HepG2 (cell line): ENCODE measurements at regions not wholly inside any gene's neighbourhood (a gene's known extent, or its start where the extent isn't known, plus 50 kb on each side); places are given as distances from the start of the nearest gene placed in this dataset.

Experiments
- AKAP8 ChIP-seq: sonication (generic); formaldehyde crosslinking; IDR thresholded peaks from 2 replicates; pipeline ENCODE4 v1.5.1; 2020; ENCODE audit warnings: mild to moderate bottlenecking, missing genetic modification reagents
- GRHL1 ChIP-seq: sonication (generic); formaldehyde crosslinking; conservative IDR thresholded peaks from 2 replicates; pipeline ENCODE4 v1.8.0; 2022; ENCODE audit warnings: missing genetic modification reagents
- ISX ChIP-seq: sonication (generic); formaldehyde crosslinking; conservative IDR thresholded peaks from 2 replicates; pipeline ENCODE4 v1.5.0; 2020; ENCODE audit warnings: missing genetic modification reagents
- KDM5B ChIP-seq: sonication (generic); formaldehyde crosslinking; IDR thresholded peaks from 2 replicates; pipeline ENCODE4 v1.4.0; 2020; ENCODE audit warnings: missing genetic modification reagents, mild to moderate bottlenecking, borderline replicate concordance
- NAIF1 ChIP-seq: sonication (generic); formaldehyde crosslinking; IDR thresholded peaks from 2 replicates; pipeline ENCODE4 v1.5.0; 2020; ENCODE audit warnings: mild to moderate bottlenecking, missing genetic modification reagents, borderline replicate concordance
- PHF21A ChIP-seq: sonication (generic); formaldehyde crosslinking; IDR thresholded peaks from 2 replicates; pipeline ENCODE4 v1.5.0; 2020; ENCODE audit warnings: mild to moderate bottlenecking, missing genetic modification reagents
- TAF15 ChIP-seq: fragments of 200-400 bp; formaldehyde crosslinking; IDR thresholded peaks from one replicate; pipeline ENCODE4 v1.6.1; 2018; ENCODE audit warnings: mild to moderate bottlenecking, low read depth, low read length; ENCODE audit not compliant: poor library complexity, severe bottlenecking
- TEAD2 ChIP-seq: sonication (generic); formaldehyde crosslinking; IDR thresholded peaks from 2 replicates; pipeline ENCODE4 v1.9.0; 2021; ENCODE audit warnings: missing genetic modification reagents
- ZBTB26 ChIP-seq: IDR thresholded peaks from 2 replicates; pipeline ENCODE4 v1.6.1; 2016; ENCODE audit warnings: missing compliant biosample characterization, missing genetic modification reagents, borderline replicate concordance
- ZBTB38 ChIP-seq: sonication (generic); formaldehyde crosslinking; IDR thresholded peaks from 2 replicates; pipeline ENCODE4 v1.5.1; 2020; ENCODE audit warnings: mild to moderate bottlenecking, missing genetic modification reagents
- ZNF749 ChIP-seq: sonication (generic); formaldehyde crosslinking; IDR thresholded peaks from 2 replicates; pipeline ENCODE4 v1.8.0; 2022; ENCODE audit warnings: mild to moderate bottlenecking, missing genetic modification reagents, moderate library complexity, borderline replicate concordance
- ZNF770 ChIP-seq: sonication (generic); formaldehyde crosslinking; IDR thresholded peaks from 2 replicates; pipeline ENCODE4 v1.5.0; 2020; ENCODE audit warnings: mild to moderate bottlenecking, missing genetic modification reagents
- ZNF784 ChIP-seq: sonication (generic); formaldehyde crosslinking; IDR thresholded peaks from 2 replicates; pipeline ENCODE4 v1.5.1; 2020; ENCODE audit warnings: missing genetic modification reagents, mild to moderate bottlenecking, borderline replicate concordance
- TF ChIP-seq, protein P1 (sequence below): sonication (generic); formaldehyde crosslinking; IDR thresholded peaks from 2 replicates; pipeline ENCODE4 v1.8.0; 2022; ENCODE audit warnings: low read depth, missing genetic modification reagents
- TF ChIP-seq, protein P2 (sequence below): sonication (generic); formaldehyde crosslinking; IDR thresholded peaks from 2 replicates; pipeline ENCODE4 v1.4.0; 2020; ENCODE audit warnings: missing genetic modification reagents

DNA sequence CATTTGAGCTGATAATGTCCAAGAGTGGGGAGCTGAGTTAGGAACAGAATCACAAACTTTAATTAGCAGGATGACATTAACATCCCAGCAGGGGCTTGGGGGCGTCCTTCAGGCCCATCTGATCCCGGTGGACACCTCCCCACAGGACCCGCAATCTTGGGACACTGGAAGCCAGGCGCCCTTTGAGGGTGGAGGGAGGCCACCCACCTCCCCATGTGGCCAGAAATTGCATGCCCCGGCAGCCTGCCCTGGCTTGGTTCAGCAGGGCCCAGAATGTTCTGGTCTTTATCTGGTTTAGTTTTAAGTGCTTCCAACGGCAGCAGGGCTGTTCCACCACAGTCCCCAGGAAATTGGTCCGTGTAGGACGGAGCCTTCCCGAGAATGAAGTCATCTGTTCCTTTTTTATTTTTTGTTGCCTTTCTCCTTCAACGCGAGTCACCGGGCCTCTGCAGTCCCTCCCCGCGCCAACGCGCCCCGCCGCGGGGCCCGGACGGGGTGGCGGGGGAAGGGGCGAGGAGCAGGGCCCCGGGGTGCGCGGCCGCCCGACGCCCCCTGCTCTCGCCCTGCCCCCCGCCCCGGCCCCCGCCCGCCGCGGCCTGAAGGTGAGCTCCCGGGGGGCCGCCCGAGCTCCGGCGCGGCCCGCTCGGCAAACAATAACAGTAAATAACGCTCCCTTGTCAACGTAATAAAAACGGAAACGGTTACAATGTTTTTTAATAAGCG lies 207.9 kb downstream of the C9orf50 start (continued):
- TF ChIP-seq PHF21A (CRISPR knock-in tag) (no peak; the same call in 1 of the 2 replicates), NAIF1 (CRISPR knock-in tag) (no peak), ISX (CRISPR knock-in tag) (no peak), AKAP8 (CRISPR knock-in tag) (no peak), ZBTB38 (CRISPR knock-in tag) (peak; percentile 30; the same call in 1 of the 2 replicates), ZBTB26 (no peak), TEAD2 (CRISPR knock-in tag) (no peak), KDM5B (no peak), ZNF784 (CRISPR knock-in tag) (no peak), ZNF770 (0 out of 2 replicates have a peak, but pooled peaks have one; percentile 54), ZNF749 (no peak), GRHL1 (CRISPR knock-in tag) (no peak), TAF15 (no peak)
- TF ChIP-seq, protein P1, sequence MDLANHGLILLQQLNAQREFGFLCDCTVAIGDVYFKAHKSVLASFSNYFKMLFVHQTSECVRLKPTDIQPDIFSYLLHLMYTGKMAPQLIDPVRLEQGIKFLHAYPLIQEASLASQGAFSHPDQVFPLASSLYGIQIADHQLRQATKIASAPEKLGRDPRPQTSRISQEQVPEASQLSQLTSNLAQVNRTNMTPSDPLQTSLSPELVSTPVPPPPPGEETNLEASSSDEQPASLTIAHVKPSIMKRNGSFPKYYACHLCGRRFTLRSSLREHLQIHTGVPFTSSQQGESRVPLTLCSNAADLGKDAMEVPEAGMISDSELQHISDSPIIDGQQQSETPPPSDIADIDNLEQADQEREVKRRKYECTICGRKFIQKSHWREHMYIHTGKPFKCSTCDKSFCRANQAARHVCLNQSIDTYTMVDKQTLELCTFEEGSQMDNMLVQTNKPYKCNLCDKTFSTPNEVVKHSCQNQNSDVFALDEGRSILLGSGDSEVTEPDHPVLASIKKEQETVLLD (CRISPR knock-in tag), result 0 out of 2 replicates have a peak, but pooled peaks have one; percentile 20
- TF ChIP-seq, protein P2, sequence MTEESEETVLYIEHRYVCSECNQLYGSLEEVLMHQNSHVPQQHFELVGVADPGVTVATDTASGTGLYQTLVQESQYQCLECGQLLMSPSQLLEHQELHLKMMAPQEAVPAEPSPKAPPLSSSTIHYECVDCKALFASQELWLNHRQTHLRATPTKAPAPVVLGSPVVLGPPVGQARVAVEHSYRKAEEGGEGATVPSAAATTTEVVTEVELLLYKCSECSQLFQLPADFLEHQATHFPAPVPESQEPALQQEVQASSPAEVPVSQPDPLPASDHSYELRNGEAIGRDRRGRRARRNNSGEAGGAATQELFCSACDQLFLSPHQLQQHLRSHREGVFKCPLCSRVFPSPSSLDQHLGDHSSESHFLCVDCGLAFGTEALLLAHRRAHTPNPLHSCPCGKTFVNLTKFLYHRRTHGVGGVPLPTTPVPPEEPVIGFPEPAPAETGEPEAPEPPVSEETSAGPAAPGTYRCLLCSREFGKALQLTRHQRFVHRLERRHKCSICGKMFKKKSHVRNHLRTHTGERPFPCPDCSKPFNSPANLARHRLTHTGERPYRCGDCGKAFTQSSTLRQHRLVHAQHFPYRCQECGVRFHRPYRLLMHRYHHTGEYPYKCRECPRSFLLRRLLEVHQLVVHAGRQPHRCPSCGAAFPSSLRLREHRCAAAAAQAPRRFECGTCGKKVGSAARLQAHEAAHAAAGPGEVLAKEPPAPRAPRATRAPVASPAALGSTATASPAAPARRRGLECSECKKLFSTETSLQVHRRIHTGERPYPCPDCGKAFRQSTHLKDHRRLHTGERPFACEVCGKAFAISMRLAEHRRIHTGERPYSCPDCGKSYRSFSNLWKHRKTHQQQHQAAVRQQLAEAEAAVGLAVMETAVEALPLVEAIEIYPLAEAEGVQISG (CRISPR knock-in tag), result no peak; the same call in 1 of the 2 replicates
